NCI-H1694 treated with DMSO at 0.1 percent for 48 hours (cell line): ENCODE measurements at regions not wholly inside any gene's neighbourhood (a gene's known extent, or its start where the extent isn't known, plus 50 kb on each side); places are given as distances from the start of the nearest gene placed in this dataset.

Experiments
- DNase-seq: peaks from one replicate; lab custom pipeline; 2025; lab: John Stamatoyannopoulos, UW

GRCh38 chr1:201610858-201611257, 71.9 kb downstream of the NAV1 start:
- no peak for DNase-seq

- DNase-seq: no peak
Observed at GRCh38 chr1:201612645-201613044, 73.7 kb downstream of the NAV1 start.

- no peak for DNase-seq
Observed at GRCh38 chr1:201614262-201615015, 75.5 kb downstream of the NAV1 start.

GRCh38 chr1:201617157-201617556, 78.2 kb downstream of the NAV1 start:
- no peak for DNase-seq

GRCh38 chr1:201618389-201618788, 79.5 kb downstream of the NAV1 start:
- DNase-seq: no peak

GRCh38 chr1:201618905-201619304, 80.0 kb downstream of the NAV1 start:
- DNase-seq: no peak

GRCh38 chr1:201619513-201619912, 80.6 kb downstream of the NAV1 start:
- DNase-seq: no peak

- no peak for DNase-seq
Observed at GRCh38 chr1:201622353-201622752, 83.4 kb downstream of the NAV1 start.

GRCh38 chr1:201622824-201623223, 83.9 kb downstream of the NAV1 start:
- DNase-seq: no peak

GRCh38 chr1:201624741-201625225, 85.9 kb downstream of the NAV1 start:
- no peak for DNase-seq

- no peak for DNase-seq
Observed at GRCh38 chr1:201625226-201625761, 86.4 kb downstream of the NAV1 start.

- no peak for DNase-seq
Observed at GRCh38 chr1:201625851-201626251, 86.9 kb downstream of the NAV1 start.

GRCh38 chr1:201626629-201627275, 87.8 kb downstream of the NAV1 start:
- DNase-seq: no peak

GRCh38 chr1:201628490-201628889, 89.6 kb downstream of the NAV1 start:
- peak; percentile 72 for DNase-seq

- DNase-seq: no peak
Observed at GRCh38 chr1:201630582-201630981, 91.7 kb downstream of the NAV1 start.

GRCh38 chr1:201631037-201631436, 92.1 kb downstream of the NAV1 start:
- no peak for DNase-seq

- DNase-seq: no peak
Observed at GRCh38 chr1:201632364-201632952, 93.5 kb downstream of the NAV1 start.

GRCh38 chr1:201633297-201633696, 94.4 kb downstream of the NAV1 start:
- DNase-seq: no peak

- no peak for DNase-seq
Observed at GRCh38 chr1:201633811-201634210, 94.9 kb downstream of the NAV1 start.

GRCh38 chr1:201634261-201634660, 95.3 kb downstream of the NAV1 start:
- no peak for DNase-seq

- no peak for DNase-seq
Observed at GRCh38 chr1:201636097-201636496, 97.2 kb downstream of the NAV1 start.

- DNase-seq: no peak
Observed at GRCh38 chr1:201636510-201636971, 97.6 kb downstream of the NAV1 start.
